ENCODE measurements at regions not wholly inside any gene's neighbourhood (a gene's known extent, or its start where the extent isn't known, plus 50 kb on each side); places are given as distances from the start of the nearest gene placed in this dataset.
A peak's percentile ranks its signal among the peaks of the same experiment; 100 is the strongest.

DNA sequence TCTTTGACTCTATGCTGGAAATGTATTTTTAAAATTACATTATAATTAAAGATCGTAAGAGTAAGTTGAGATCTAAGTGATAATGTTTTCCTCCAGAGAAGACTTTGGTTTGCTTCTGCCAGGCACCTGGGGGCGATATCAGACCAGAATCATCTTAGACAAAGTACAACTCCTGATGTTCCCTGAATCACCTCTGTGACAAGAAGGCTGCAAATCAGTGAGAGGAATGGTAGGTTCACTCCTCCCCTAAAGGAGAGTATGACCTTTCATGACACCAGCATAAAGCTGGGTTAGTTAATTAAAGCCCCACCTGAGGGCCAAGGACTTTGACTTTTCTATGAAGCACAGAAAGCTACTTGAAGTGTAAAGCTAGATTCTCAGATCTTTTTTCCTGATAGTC is 114.4 kb upstream of the DTNA start:
- peak; percentile 30 for DNase-seq

DNA sequence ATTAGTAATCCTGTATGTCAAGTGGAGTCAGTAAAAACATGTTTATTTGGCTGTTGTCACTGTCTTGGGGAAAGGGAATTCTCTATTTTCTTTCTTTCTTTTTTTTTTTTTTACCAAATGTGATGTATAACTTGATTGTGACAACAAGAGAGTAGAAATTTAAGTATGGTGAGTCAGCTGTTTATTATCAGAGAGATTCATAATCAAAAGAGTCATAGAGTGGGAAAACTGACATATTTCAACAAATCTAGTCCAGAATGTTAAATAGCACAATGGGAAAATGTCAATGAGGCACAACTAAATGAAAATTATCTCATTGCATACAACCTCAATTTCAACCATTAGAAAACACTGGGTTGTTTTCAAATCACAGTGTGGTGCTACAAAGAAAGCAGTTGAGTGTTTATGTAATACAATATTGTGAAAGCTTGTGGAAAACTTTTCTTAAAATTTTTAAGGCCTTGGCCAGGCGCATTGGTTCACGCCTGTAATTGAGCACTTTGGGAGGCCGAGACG is 111.9 kb upstream of the DTNA start:
- DNase-seq, result no peak

DNA sequence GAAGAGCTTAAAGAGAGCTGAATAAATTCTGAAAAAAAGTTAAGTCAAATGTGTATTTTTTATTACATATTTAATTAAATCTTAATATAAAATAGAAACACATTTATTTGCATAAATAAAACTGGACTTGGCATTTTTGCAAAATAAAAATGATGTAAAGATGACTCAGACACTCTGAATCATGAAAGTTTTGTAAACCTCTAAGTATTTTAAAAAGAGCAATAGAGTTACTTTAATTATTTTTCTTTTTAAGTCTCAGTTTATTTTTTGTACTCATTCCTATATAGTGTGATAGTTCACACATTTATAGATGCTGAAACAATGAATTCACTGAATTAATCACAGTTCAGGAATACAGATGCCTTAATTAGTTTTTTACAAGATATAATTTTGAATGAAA is 109.9 kb upstream of the DTNA start:
- no peak for DNase-seq

DNA sequence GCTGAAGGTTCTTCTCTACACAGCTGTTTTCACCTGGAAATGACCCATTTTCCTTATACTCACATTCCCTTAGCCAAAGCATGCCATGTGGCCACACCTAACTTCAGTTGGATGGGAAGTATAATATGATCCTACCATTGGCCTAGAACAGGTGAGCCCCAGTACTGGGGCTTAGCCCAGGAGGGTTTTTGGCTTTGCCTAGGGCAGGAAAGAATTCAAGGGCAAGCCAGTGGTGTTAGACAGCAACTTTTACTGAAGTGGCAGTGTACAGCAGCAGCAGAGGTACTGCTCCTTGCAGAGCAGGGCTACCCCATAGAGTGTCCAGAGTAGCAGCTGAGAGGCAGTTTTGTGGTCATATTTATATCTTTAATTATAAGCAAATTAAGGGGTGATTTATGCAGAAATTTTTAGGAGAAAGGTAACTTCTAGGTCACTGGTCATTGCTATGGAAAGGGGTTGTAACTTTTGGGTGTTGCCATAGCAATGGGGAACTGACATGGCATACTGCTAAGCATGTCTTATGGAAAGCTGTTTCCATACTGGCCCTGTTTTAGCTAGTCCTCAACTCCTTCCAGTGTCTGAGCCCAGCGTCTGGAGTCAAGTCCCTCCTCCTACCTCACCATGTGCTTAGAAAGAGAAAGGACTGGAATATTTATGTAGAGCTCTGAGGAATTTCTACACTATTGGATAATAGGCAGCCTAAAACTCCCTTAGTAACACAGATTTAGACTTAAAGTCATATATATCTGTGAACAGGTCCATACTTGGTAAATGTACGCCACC is 109.0 kb upstream of the DTNA start:
- no peak for DNase-seq

DNA sequence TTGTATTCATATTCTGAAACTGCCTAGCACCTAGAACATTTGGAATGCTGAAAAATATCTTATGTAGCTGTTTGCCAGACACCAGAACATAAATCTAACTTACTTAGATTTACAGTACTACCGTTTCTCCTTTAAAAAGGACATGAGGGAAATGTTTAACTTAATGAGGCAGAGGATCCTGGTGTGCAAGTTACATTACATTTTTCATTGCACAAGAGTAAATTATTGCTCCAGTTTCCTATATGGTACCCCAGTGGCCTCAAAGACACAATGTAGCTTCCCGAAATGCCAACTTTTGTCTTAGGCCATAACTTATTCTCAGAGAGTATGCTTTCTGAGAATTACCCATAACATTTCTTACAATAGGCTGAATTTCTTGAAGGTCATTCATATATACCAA is 105.5 kb upstream of the DTNA start:
- no peak for DNase-seq

DNA sequence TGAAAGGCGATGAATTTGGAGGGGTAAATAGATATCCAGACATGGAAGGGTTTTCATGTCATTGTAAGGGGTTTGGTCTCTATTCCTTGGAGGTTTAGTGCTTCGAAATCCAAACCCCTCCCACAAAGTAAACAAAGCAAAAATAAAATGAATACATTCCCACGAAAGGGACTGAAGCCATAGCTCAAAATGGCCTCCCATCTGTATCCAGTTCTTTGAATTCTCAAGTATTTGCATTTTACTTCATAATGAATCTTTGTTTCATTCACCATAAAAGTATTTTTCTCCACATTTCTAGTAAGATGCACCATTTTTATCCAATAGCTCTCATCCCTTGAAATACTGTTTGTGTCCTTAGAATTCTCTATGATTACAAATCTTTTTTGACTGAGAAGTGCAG is 103.2 kb upstream of the DTNA start:
- no peak for DNase-seq

DNA sequence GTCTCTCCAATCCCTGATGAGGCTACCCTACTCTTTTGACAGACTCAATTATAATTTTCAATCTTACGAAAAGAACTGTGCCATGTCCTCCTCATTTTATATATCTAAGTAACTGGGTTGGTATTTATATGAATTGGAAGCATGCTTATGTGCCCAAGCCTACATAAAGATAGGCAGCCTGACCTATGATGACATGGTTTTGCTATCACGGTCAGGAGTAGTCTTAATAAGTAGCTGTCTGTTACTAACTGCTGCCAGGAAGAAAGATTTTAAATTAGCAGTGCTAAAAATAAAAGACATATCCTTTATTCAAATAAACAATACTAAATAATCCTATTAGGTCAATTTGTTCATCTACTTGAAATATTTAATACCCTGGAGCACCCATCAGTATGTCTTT is 102.0 kb upstream of the DTNA start:
- no peak for DNase-seq

DNA sequence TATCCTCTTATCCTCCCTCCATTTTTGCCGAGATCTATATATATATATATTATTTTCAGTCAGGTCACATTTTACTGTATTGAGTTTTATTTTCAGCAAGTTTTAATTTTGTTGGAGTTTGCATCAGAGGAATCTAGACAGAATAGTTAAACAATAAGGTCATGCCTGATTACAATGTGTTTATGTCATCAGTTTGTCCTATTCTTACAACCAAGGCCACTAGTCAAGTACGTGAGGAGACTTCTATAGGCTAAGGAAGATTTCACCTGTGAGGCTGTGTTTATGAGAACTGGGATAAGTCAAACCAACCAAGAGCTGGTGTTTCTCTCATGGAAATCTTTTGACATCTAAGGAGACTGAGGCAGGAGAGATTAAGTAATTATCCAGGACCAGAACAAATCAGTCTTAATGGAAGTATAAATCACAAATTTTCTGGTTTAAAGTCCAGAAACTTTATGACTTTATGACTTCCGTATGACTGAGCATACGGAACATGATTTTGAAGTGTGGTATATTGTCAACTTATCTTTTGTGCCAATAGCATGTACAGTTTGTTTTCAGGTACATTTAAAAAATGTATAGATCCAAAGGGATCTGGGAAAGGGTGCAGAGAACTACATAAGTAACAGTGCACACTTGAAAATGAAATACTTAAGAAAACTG is 100.0 kb upstream of the DTNA start:
- no peak for DNase-seq

DNA sequence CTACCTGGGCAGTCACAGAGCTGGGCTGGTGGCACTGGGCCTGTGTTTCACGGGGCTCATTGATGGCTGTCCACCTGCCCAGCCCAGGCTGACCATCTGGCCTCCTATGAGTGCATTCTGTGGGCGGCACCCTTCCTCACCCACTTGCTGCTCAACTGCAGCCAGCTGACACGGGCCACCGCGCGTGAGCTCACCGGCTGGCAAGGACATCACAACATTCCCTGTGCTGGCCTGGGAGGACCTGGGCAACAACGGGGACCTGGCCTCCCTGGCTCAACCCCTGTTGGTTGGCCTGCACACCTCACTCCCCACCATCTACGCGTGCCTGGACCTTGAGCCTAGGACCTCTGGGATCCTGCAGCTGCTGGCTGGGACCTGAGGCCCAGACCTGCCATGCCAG is 98.2 kb upstream of the DTNA start:
- no peak for DNase-seq

DNA sequence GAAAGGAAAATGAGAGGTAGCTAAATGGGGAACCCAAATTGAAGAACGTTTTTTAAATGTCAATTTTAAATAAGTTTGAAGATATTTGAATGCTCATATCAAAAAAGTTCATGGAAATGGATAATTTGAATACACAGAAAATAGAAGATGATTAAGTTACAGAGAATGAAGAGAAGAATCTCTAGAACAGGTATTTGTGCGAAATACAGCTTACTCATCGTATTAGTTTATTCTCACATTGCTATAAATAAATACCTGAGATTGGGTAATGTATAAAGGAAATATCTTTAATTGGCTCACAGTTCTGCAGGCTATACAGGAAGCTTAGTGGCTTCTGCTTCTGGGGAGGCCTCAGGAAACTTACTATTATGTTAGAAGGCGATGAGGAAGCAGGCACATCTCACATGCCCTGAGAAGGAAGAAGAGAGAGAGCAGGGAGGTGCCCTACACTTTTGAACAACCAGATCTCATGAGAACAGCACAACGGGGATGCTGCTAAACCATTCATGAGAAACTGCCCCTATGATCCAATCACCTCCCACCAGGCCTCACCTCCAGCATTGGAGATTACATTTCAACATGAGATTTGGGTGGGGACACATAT is 89.7 kb upstream of the DTNA start:
- no peak for DNase-seq

DNA sequence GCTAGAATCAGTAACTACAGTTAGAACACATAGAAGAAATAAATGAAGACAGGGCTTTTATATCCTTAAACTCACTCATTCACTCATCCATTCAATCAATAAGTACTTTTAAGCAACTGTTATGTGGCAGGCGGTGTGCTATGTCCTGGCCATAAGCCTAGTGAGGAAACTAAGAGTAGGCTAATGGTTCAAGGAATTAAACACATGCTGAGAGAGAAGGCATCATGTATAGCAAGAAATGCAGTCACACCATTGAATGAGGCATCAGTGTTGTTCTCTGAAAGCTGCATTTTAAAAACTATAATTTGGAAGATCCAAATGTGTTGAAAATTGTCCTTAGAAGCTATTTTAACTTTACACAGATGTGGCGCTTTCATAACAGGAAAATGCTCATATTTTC is 86.5 kb upstream of the DTNA start:
- no peak for DNase-seq

DNA sequence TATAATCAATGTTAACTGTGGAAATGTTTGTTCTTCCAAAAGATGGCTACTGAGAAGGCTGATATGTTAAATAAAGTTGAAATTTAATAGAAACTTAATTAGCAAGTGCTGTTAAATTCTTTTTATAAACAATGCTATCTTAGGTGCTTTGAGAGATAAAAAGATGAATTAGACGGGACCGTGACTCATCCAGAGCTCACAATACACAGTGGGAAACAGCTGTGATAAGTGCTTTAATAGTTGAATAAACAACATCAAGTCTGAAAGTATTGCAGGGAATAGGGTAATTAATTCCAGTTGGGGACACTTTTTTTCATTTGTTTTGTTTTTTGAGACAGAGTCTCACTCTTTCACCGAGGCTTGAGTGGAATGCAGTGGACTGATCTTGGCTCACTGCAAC is 85.5 kb upstream of the DTNA start:
- no peak for DNase-seq

DNA sequence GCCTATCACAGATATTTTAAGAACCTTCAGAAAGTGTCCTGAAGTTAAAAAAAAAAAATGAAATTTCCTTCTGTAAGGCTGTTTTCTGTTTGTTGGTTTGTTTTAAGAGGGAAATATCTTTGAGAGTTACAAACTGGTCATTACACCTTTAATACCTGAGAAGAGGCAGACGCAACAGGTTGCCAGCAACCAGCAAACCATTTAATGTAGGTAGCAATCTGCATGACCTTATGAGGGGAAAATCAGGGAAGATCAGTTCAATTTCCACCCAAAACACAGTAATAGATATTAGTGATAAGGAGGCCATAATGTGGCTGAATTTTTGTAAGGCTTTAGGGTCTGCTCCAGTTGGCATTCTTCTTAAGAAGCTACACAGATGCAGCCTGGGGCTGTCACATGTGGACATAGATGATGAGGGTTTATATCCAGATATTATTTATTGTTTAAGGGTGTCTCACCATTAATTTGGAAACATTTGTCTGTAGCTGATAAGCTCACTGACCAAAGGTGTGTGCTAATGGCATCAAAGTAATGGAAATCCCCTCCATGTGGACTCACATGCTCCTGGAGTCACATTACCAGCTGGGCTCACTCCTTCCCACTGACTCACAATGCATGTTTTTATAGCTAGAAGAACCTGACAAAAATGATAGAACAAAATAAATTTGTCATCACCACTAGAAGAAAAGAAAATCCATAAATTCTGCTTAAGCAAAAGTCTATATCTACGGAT is 83.5 kb upstream of the DTNA start:
- no peak for DNase-seq

DNA sequence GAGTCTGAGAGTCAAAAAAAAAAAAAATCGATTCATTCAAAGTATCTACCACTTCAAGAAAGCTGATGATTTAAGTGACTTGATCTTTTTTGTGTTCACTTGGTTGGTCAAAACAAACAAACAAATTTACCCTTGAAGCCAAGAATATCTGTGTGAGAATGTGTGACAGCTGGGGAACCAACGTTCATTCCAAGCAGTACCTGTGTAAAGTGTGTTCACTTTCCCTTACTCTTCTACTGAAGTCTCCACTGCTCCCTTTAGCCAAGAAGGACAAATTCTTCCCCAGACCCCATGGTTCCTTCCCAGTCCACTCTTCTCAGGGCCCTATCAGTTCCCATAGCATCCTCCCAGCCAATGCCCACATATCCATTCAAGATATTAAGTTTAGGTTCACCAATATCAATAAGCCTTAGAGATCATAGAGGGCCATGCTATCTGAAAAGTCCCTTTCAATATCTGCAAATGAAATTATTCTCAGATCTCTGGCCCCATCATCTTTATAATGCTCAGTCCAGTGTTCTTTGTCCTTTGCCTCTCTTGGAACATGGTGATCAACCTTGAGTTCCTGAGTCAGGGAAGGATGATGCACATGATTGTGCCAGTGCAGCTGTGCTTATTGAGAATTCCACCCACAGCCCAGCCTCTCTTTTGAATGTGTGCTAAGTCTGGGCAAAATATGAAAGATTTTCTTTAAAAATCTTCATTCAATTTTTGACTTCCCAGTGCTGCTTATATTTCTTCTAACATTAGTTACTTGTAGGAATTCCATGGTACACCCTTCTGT is 82.8 kb upstream of the DTNA start:
- DNase-seq, result no peak

DNA sequence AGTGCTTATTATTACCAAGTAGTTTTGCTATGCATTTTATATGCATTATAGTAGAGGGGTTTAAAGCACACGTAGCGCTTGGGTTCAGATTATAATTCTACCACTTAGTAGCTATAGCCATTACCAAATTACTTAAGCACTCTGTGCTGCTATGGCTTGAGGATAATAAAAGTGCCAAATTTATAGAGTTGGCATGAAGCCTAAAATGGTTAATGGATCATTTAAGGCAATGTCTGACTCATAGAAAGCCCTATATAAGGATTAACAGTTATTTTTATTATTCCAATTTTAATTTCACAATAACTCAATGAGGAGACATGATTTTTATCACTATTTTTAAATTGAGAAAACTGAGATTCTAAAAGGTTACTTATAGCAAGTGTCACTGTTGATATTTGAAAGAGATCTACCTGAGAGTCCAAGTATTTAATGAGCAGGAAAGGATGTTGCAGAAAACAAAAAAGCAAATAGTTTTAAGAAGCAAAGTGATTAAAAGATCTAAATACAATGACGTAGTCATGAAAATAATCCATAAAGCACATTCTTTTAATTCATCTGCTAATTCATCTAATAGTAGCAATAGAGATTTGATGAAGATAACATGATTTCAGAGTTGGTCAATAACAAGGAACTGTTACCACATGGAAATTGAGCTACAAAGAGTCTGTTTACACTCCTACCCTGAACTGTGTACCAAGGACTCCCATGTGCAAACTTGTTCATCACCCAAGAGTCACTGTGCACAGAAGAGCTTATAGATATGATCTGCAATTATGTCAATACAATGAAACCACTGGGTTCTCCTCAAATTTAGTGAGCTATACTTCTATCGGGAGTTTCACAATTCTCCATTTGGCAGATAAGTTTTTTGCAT is 78.8 kb upstream of the DTNA start:
- no peak for DNase-seq

DNA sequence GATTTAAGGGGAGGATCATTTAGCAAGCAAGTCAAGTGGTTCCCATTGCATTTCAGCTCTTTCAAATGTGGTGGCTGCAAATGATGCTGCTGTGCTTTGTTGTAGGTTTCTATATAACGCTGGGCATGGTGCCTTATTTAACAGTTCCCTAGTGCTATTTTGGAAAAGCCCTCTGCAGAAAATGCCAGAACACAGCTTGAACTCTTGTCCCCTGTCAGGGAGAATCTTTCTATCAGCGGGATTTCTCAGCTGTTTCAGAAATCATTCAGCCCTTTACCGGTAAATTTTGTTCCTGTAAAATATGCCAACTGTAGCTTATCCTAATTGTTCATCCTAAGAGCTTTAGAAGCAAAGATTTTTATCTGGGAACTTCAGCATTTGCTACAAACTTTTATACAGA is 77.8 kb upstream of the DTNA start:
- DNase-seq, result peak; percentile 15

DNA sequence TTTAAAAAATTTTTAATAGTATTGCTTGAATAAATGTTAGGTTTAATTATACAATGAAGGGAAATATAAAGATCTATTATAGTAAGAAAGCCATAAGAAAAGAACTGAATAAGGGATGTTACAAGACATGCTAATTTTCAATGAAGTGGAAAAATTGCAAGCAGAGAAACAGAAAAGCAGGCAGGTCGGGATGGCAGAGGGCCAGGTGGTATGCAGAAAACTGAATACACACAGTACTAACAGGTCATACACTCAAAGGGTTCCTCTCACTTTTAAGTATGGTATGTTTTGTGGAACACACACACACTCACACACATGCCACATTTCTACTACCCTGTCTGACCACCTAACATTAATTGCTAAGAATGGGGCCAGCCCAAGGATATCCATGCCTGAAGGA is 76.7 kb upstream of the DTNA start:
- DNase-seq, result no peak

DNA sequence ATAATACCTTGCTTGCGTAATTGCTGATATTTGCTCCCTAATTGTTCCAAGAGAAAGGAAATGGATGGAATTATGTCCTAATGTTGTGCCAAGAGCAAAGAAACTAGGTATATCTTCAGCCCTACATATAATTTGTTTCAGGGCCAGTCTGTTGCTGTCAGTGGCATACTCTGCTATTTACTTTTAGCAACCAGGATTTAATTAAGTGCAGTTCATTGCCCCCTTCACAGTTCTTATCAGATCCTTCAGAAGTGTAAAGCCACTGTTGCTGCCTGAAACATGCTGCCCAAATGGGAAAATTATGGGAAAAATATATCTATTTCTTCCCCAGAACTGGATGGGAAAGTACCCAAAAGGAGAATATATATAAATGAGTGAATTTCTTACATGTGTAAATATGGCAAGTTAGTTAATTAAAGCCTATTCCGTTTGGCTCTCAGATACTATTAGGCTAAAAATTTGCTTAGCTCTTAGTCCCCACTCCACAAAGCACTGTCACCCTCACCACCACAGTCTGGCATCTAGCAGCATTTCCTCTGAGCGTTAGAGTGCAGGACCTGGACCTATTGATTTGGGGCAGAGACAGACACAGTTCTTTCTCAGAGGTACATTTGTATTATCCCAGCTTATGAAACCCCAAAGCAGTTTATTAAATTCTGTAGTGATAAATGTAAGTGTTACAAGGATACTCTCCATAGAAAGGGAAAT is 72.8 kb upstream of the DTNA start:
- DNase-seq, result no peak

DNA sequence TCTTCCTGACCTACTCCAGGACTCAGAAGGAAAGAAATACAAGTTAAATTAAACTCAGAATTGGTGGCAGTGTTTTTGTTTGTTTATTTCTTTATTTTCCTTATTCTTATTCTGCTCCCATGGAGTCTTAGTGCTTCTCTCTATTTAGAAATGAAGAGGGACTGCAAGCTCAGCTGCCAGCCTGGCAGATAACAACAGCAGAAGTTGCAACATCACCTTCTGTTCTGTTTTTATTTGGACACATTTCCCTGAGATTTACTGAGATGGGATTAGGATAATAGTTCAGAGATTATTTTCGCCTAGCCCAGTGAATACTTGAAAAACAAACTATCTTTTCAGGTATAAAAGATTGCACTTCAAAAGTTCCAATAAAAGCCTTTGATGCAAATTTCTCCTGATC is 70.4 kb upstream of the DTNA start:
- DNase-seq, result no peak

DNA sequence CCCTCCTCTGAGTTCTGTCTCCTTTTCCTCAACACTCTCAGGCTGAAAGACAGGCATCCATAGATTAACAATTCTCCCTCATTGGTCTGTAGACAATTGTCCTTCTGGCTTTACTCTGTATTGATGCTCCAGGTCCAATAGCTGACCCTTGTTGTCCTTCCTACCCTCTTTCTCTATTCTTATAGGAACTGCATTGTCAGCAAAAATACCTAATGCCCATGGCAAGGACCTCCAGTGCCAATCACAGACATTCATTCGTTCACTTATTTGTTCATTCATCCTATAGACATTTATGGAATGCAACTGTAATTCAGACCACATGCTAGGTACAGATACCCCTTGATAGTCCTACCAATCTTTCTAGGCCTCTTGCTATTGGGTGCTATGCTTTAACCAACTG is 69.8 kb upstream of the DTNA start:
- DNase-seq, result no peak
